Effector memory CD8-positive, alpha-beta T cell (primary cell): ENCODE measurements at regions not wholly inside any gene's neighbourhood (a gene's known extent, or its start where the extent isn't known, plus 50 kb on each side); places are given as distances from the start of the nearest gene placed in this dataset.

Experiments used
- ATAC-seq: fragments of 150-1000 bp; cut with Tn5 transposase; replicated peaks from 2 replicates; pipeline ENCODE4 v1.10.0; 2021; ENCODE audit warnings: mild to moderate bottlenecking, moderate library complexity
- DNase-seq, 3 experiments: peaks; one replicate each; pipeline ENCODE4 v3.0.0; 2021
- H3K27ac Mint-ChIP-seq, 2 donors: one replicate each; pipeline ENCODE4 v1.8.0; 2022; ENCODE audit warnings: mild to moderate bottlenecking in 2 of 2, mixed read lengths in 2 of 2, moderate library complexity in 2 of 2
- H3K27me3 Mint-ChIP-seq, 2 donors: one replicate each; pipeline ENCODE4 v1.8.0; 2022; ENCODE audit warnings: mixed read lengths in 2 of 2
- H3K36me3 Mint-ChIP-seq: one replicate; pipeline ENCODE4 v1.8.0; 2022; ENCODE audit warnings: mild to moderate bottlenecking, moderate library complexity, mixed read lengths; ENCODE audit not compliant: insufficient read depth
- H3K4me1 Mint-ChIP-seq, 2 donors: one replicate each; pipeline ENCODE4 v1.8.0; 2022; ENCODE audit warnings: low read depth in 2 of 2, mixed read lengths in 2 of 2
- H3K4me3 Mint-ChIP-seq, 2 donors: one replicate each; pipeline ENCODE4 v1.8.0; 2022; ENCODE audit warnings: mild to moderate bottlenecking in 2 of 2, mixed read lengths in 2 of 2, moderate library complexity in 2 of 2
- H3K9me3 Mint-ChIP-seq, 2 donors: one replicate each; pipeline ENCODE4 v1.8.0; 2022; ENCODE audit warnings: mixed read lengths in 2 of 2

DNA sequence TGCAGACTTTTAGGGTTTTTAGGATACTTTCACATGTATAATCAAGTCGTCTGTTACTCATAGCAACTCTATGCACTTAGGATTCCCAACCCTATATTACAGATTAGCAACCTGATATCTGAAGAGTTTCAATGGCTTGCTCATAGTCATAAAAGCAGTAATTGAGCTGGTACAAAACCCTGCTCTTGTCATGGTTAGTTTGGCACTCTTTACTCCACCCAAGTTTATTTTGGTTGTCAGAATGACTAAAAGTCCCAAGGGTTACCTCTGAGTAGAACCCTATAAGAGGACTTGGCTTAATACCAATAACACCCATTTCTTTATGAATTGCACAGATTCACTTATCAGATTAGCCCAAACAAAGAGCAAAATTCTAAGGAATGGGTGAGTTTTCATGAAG lies 550.6 kb downstream of the SOX6 start:
- no peaks in the 10 kb centered on the region for H3K27me3 Mint-ChIP-seq
- H3K36me3 Mint-ChIP-seq = no peaks in the 10 kb centered on the region
- H3K4me1 Mint-ChIP-seq = no peaks in the 10 kb centered on the region
- H3K27ac Mint-ChIP-seq = no peak overlapping the region
- no peak overlapping the region for H3K4me3 Mint-ChIP-seq
- DNase-seq = no peak
- peaks cover 3 to 11% of the 10 kb centered on the region in 2 donors for H3K9me3 Mint-ChIP-seq
- ATAC-seq = no peak

DNA sequence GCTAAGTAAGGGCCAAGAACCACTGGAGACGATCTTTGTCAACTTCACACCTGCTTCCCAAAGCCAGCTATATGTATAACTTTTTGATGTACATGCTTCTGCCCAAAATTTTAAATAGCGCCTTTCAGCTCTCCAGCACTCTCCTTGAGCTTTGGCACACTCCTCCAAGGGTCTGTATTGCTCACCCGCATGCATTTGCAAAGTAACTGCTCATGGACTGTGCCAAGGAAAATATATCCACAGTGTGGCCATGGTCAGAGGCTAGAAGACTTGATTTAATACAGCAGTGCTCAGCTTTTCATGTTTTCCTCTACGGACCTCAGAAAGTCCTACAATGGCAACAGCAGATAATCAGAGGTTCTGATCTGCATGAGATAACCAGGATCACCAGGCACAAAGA lies 550.1 kb downstream of the SOX6 start:
- Mint-ChIP-seq H3K36me3 (no peaks in the 10 kb centered on the region), H3K27ac (no peak overlapping the region), H3K27me3 (no peaks in the 10 kb centered on the region), H3K4me1 (no peaks in the 10 kb centered on the region), H3K9me3 (peaks cover 3 to 11% of the 10 kb centered on the region in 2 donors), H3K4me3 (no peak overlapping the region)
- ATAC-seq = no peak
- no peak for DNase-seq

DNA sequence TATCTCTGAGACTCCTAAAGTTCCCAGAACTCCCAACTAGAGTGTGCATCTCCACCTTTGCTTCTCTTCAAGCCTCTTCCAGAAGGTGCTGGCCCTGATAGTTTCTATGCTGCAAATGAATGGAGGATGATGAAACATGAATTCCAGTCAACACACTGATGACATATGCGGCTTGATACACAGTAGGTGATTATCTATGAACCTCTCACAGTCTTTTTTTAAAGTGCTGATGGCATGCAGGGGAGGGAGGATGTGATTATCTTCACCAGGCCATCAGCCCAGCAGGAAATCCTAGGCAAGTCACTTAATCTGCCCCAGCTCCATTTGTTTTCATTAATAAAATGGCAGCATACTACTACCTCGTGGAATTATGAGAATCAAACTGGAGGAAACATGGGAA lies 548.5 kb downstream of the SOX6 start:
- no peaks in the 10 kb centered on the region for H3K27me3 Mint-ChIP-seq
- DNase-seq (no peak), ATAC-seq (no peak)
- peaks cover 3 to 11% of the 10 kb centered on the region in 2 donors for H3K9me3 Mint-ChIP-seq
- no peaks in the 10 kb centered on the region for H3K36me3 Mint-ChIP-seq
- H3K4me1 Mint-ChIP-seq = no peaks in the 10 kb centered on the region
- H3K4me3 Mint-ChIP-seq = no peak overlapping the region
- H3K27ac Mint-ChIP-seq = no peak overlapping the region

DNA sequence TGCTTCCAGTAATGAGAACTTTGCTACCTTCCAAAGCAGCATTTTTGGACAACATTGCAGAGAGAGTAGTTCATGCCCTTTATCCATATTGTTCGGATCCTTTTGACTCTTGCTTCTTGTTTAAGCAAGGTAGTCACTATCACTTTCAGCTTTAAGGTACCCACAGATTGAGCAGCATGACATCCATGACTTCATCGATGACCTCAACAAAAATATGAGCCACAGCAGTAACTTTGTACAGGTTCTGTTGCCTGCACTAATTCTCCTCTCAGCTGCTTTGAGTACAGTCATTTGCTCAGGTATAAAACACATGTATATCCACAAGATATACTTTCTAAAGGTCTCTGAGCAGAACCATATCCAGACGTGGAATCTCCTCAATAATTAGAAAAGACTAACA lies 546.3 kb downstream of the SOX6 start:
- H3K27me3 Mint-ChIP-seq = no peaks in the 10 kb centered on the region
- H3K9me3 Mint-ChIP-seq = peaks cover 0 to 11% of the 10 kb centered on the region in 2 donors
- H3K36me3 Mint-ChIP-seq = no peaks in the 10 kb centered on the region
- no peak for DNase-seq
- no peak overlapping the region for H3K4me3 Mint-ChIP-seq
- H3K27ac Mint-ChIP-seq = no peak overlapping the region
- ATAC-seq = no peak
- no peaks in the 10 kb centered on the region for H3K4me1 Mint-ChIP-seq

DNA sequence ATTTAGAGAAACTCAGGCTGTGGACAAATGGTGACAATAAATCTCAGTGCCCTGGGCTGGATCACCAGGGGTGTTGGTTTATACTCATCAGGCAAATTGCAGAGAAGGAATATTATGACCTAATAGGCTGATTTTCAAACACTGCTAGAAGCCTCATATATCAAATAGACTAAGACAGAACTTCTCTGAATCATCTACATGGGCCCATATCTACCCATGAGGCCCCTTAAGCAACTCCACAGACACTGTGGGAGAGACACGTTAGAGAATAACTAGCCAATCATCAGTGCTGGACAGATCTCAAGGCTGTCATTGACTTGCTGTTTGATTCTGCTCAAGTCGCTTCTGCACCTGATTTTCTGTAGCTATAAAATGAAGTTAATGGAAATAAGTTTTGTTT lies 545.8 kb downstream of the SOX6 start:
- Mint-ChIP-seq H3K4me3 (no peak overlapping the region), H3K27me3 (no peaks in the 10 kb centered on the region), H3K9me3 (peaks cover 0 to 11% of the 10 kb centered on the region in 2 donors), H3K4me1 (no peaks in the 10 kb centered on the region), H3K27ac (no peak overlapping the region), H3K36me3 (no peaks in the 10 kb centered on the region)
- ATAC-seq = no peak
- no peak for DNase-seq

DNA sequence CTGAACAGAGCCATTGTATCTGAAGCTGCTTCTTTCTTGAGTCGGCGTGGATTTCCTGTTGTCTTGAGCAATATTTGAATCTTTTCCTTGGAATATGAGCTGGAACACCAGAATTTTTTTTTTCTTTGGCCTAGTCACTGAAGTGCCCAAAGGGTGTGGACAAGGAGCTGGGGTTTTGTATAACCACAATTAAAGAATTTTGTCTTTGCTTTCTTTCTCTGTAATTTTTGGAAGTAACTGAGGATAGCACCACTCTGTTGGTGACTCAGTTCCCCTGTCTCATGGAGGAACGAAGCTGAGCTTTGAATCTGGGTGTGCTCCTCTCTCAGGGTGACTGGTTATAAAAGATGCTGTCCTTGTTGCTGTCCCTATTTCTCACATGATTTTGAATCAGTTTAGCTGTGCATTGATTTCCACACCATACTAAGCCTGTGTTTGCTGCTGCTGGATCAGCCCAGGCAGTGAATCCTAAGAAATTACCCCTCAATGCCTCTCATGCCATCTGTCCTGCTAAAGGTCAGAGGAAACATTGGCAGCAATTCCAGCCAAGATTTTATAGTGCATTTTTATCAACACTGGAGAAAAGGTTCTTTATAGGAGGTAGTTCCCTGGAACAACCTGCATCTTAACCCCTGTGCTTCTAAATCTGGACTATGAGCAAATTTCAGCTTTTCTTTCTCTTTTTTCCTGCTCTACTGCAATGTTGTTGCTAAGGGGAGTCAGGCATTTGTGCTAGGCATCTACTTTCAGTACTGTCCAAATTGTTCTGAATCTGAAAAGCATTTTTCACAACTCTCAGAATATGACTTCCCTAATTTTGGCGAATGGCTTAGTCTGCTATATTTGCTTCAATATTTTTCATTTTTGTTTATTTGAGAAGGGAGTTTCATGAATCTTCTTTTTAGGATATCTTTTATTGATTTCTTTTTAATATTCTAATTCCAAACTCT lies 540.8 kb downstream of the SOX6 start:
- Mint-ChIP-seq H3K4me1 (no peaks in the 10 kb centered on the region), H3K36me3 (no peaks in the 10 kb centered on the region), H3K27me3 (no peaks in the 10 kb centered on the region), H3K4me3 (no peak overlapping the region), H3K27ac (no peak overlapping the region), H3K9me3 (peaks cover 0 to 5% of the 10 kb centered on the region in 2 donors)
- ATAC-seq = no peak
- no peak for DNase-seq

DNA sequence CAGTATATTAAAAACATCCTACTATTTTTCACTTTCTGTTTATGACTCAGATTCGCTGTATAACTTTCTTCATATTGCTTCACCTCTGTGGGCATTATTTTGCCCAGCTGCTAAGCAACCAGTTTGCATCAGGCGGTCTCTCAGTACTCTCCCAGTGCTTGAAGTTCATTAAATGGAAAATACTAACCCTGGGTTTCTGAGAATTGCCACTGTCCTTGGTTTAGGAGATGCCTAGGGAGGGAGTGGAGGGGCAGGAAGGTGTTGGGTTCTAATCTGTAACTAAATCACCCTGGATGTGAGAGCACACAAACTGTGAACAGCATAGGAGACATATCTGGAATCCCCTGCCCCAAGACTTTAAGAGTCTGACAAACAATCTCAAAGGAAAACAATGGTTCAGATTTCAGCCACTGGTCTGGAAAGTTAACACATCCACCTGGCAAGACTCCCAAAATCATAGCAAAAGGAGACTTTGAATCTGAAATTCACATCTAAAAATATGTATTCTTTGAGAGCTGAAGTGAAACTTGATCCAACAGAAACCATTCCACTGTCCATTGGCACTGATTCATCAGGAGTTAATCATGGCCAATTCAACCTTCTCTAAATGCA lies 540.0 kb downstream of the SOX6 start:
- DNase-seq (no peak), ATAC-seq (no peak)
- Mint-ChIP-seq H3K36me3 (no peaks in the 10 kb centered on the region), H3K4me1 (no peaks in the 10 kb centered on the region), H3K9me3 (peaks cover 0 to 6% of the 10 kb centered on the region in 2 donors), H3K27ac (no peak overlapping the region), H3K4me3 (no peak overlapping the region), H3K27me3 (no peaks in the 10 kb centered on the region)

DNA sequence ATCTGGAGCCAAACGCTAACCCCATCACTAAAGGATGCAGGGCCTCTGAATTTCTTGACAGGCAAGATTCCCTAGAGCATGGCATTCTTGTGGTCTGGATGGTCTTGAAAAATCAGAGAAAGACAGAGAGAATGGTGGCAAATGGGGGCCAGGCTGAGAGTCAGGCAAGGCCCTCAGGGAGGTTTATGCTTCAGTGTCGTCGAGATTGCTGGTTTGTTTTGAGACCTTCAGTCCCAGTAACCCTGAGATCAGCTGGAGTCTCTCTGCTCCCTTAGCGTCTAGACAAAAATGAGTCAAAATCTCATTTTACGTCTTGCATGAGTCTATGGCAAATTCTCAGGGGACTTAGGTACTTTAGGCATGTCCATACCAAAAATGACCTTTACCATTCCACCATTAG lies 539.3 kb downstream of the SOX6 start:
- Mint-ChIP-seq H3K9me3 (peaks cover 0 to 8% of the 10 kb centered on the region in 2 donors), H3K36me3 (no peaks in the 10 kb centered on the region), H3K4me3 (no peak overlapping the region), H3K27me3 (no peaks in the 10 kb centered on the region), H3K27ac (no peak overlapping the region), H3K4me1 (no peaks in the 10 kb centered on the region)
- DNase-seq (no peak), ATAC-seq (no peak)

DNA sequence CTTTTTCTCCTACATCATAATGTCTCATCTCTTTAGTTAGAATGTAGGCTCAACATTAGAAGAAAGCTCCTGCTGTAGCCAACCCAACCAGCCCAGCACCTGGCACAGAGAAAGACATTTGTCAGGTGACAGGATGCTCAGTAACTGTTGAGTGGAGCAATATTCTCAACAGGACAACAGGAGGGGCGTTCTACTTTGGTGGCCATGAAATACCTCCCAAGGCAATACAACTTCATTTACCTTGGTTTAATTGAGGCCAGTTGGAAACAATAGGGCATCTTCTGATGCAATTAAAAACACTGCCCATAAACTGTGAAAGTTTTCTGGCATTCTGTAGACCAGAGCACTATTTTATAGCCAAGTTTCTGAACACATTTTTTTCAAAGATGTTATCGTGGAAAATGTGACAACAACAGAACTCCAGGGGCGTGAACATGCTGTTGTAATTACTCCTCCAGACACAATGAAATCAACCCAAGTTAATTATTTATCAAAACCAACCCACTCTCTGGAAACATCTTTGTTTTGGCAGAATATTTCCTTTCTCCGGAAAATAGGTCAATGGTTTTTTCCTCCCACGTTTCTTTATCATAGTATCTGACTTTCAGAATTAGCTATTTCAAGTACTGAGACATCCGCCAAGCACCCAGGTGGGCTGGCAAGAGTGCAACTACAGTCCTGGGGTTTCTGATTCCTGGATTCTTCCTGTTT lies 538.1 kb downstream of the SOX6 start:
- no peaks in the 10 kb centered on the region for H3K27me3 Mint-ChIP-seq
- H3K4me1 Mint-ChIP-seq = no peaks in the 10 kb centered on the region
- ATAC-seq (no peak), DNase-seq (no peak)
- no peaks in the 10 kb centered on the region for H3K36me3 Mint-ChIP-seq
- H3K4me3 Mint-ChIP-seq = no peak overlapping the region
- H3K9me3 Mint-ChIP-seq = peaks cover 0 to 9% of the 10 kb centered on the region in 2 donors
- no peak overlapping the region for H3K27ac Mint-ChIP-seq

DNA sequence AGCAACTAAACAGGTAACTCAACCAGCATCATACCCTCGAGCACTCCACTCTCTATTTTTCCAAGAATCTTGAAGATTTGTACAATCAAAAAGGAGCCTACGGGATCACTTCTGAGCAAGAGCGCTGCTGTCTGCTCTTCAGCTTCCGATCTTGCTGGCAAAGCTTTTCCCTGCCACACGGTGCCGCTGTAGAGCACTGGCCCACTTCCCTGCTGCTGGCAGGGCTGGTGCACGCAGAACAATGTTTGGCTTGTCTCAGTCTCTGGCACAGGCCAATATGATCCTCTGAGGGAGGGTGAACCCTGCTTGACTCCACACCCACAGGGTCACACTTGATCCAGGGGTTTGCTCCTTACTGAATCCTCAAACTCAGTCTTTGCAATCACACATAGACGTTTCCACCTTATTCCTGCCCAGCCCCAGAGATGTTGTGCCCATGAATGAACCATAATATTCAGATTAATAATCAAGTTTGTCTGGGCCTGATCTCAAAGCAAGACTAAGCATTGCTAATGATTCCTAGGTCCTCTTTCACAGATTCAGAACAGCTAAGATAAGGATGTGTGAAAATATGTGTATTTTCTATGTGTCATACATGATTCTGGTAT lies 536.6 kb downstream of the SOX6 start:
- no peak for ATAC-seq
- DNase-seq = no peak
- H3K36me3 Mint-ChIP-seq = no peaks in the 10 kb centered on the region
- H3K4me1 Mint-ChIP-seq = no peaks in the 10 kb centered on the region
- peaks cover 0 to 9% of the 10 kb centered on the region in 2 donors for H3K9me3 Mint-ChIP-seq
- H3K4me3 Mint-ChIP-seq = no peak overlapping the region
- H3K27ac Mint-ChIP-seq = no peak overlapping the region
- no peaks in the 10 kb centered on the region for H3K27me3 Mint-ChIP-seq

DNA sequence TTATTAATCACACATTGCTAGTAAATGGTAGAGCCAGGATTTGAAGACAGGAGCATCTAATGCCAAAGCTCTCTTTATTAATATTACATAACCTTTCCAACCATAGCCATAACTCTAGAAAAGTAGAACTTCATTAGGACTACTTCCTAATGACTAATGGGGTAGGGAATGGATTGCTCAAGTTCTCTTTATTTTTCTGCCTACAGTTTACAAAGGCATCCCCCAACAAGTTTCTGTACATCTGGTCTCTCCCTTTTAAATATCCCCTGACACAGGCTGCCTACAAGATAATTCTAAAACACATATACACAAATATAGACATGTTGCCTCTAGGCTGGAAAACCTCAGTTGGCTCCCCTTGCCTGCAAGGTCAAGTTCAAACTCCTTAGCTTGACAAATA lies 534.9 kb downstream of the SOX6 start:
- Mint-ChIP-seq H3K9me3 (peaks cover 9 to 12% of the 10 kb centered on the region in 2 donors), H3K4me1 (no peaks in the 10 kb centered on the region), H3K4me3 (no peak overlapping the region), H3K27me3 (peaks cover 0 to 5% of the 10 kb centered on the region in 2 donors), H3K27ac (no peak overlapping the region), H3K36me3 (no peaks in the 10 kb centered on the region)
- DNase-seq = no peak
- ATAC-seq = no peak

DNA sequence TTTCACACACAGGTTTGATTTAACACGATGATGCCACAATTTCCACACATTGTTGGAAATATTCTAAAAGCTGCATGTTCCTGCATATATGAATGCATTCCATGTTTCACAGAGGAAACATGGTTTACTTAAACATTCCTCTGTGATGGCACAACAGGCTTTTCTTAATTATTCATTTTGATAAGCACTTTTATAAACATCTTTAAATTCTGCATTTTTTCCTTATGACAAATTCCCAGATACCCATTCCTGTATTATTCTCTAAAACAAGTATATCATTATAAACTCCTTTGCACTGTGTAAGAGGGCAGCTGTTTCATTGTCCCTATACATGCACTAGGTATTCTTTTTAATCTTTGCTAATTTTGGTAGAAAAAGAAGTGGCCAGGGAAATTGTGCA lies 532.3 kb downstream of the SOX6 start:
- DNase-seq = no peak
- ATAC-seq = no peak
- Mint-ChIP-seq H3K27me3 (peaks cover 0 to 8% of the 10 kb centered on the region in 2 donors), H3K4me1 (no peaks in the 10 kb centered on the region), H3K36me3 (no peaks in the 10 kb centered on the region), H3K9me3 (peaks cover 14 to 16% of the 10 kb centered on the region in 2 donors), H3K4me3 (no peak overlapping the region), H3K27ac (no peak overlapping the region)

DNA sequence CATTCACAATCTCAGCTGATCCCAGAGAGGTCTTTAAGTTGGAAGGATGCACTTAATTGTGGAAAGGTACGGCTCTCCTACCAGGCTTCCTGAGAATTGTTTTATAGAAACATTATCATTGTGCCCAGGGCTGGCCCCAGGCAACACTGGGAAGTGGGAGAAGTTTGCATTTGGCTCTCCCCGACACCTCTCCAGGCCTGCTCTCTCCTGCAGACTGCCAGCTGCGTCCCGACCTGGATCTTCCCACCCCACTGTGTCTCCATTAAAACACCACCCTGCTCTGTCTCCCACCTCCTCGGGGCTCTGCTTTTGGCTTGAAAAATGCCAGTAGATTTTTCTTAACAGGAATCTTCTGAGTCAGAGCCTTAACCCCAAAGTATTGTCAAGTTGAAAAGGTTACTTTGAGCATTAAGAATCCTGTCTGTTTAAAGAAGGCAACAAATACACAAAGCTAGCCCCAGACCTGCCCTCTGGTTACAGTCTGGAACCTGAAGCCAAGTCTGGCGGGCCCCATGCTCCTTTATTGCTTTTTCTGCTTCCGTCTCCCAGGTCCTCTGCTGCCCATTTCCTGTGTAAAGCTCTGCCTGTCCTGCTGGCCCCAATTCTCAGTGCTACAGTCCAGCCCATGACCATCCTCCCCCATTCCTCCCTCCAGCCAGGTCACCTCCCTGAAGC lies 530.2 kb downstream of the SOX6 start:
- Mint-ChIP-seq H3K27ac (no peak overlapping the region), H3K4me3 (no peak overlapping the region), H3K9me3 (peaks cover 10 to 14% of the 10 kb centered on the region in 2 donors), H3K4me1 (no peaks in the 10 kb centered on the region), H3K36me3 (no peaks in the 10 kb centered on the region), H3K27me3 (peaks cover 0 to 8% of the 10 kb centered on the region in 2 donors)
- ATAC-seq = no peak
- no peak for DNase-seq
